ENCODE measurements at regions not wholly inside any gene's neighbourhood (a gene's known extent, or its start where the extent isn't known, plus 50 kb on each side); places are given as distances from the start of the nearest gene placed in this dataset.
"Not testable (repeated sequence)": the region's sequence is repeated elsewhere in the genome, so short reads cannot be mapped to it uniquely, and the experiment has no call there.

- DNase-seq (ENCODE audit: low read depth in 3 of 3), result no peak
Measured at GRCh38 chr7:81478664-81479063, 291.2 kb downstream of the HGF start.

DNA sequence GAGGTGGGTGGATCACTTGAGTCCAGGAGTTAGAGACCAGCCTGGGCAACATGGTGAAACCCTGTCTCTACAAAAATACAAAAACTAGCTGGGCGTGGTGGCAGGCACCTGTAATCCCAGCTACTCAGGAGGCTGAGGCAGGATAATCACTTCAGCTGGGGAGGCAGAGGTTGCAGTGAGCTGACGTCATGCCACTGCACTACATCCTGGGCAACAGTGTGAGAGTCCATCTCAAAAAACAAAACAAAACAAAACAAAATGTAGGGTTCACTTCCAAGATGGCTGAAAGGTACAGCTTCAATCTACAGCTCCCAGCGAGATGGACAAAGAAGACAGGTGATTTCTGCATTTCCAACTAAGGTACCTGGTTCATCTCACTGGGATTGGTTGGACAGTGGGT, 291.6 kb downstream of the HGF start:
- not testable (repeated sequence) for DNase-seq (ENCODE audit: low read depth in 3 of 3)

GRCh38 chr7:81473236-81473635, 296.6 kb downstream of the HGF start:
- no peak for DNase-seq (ENCODE audit: low read depth in 3 of 3)

- no peak for DNase-seq (ENCODE audit: low read depth in 3 of 3)
Measured at GRCh38 chr7:81470724-81471379, 299.0 kb downstream of the HGF start.

- peak in 1 of 3 donors; percentile 0 for DNase-seq (ENCODE audit: low read depth in 3 of 3)
Measured at GRCh38 chr7:81469869-81470723, 299.8 kb downstream of the HGF start.

- DNase-seq (ENCODE audit: low read depth in 3 of 3), result no peak
Measured at GRCh38 chr7:81469153-81469868, 300.5 kb downstream of the HGF start.

DNA sequence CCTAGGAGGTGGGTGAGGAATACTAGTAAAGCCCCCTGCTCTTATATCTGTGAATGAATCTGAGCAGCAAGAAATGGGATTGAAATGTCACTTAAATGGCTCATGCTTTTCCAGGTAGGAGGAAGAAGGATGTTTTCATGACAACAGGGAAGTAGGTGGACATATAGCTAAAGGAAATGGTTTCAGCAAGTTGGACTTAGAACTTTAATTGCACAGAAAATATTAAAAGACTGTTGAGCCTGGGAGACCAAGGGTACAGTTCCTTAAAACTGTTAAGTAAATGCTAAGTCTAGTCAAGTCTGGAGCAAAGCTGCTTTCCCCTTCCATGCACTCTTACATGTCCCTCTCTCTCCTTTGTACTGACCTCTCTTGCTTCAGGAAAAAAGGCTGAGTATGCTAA, 301.3 kb downstream of the HGF start:
- DNase-seq (ENCODE audit: low read depth in 3 of 3), result no peak

DNA sequence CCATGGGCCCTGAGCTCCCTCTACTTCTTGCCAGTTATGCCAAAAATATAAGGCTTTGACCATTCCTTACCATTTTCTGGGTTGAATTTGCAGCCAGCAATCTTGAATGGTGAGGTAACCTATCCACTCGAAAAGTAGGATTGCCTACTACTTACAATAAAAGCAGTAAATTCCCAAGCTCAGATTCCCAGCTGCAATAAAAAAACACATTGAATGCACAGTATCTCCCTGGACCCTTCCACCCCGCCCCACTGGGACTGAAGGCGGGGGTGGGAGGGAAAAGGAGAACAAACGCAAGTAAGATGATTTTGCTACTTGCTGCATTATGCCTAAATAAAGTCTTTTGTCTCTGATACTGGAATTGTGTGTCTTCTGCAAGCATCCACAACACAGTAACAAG, 301.9 kb downstream of the HGF start:
- DNase-seq (ENCODE audit: low read depth in 3 of 3), result no peak

DNA sequence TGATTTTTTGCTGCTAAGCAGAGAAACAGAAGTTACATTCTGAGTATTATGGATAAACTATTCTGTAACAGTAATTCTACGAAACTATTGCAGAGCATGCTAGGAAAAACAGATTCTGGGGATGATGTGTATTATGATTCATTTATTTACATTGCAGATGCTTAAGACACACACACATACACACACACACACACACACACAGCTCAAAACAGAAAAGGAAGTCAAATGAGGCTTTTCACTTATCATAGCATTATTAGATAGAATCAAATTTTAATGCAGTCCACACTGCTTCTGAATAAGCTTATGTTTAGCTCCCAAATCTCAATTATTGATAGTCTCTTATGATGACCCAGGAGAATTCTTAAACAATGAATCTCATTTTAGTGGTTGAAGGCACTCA, 307.2 kb downstream of the HGF start:
- DNase-seq (ENCODE audit: low read depth in 3 of 3), result no peak

DNA sequence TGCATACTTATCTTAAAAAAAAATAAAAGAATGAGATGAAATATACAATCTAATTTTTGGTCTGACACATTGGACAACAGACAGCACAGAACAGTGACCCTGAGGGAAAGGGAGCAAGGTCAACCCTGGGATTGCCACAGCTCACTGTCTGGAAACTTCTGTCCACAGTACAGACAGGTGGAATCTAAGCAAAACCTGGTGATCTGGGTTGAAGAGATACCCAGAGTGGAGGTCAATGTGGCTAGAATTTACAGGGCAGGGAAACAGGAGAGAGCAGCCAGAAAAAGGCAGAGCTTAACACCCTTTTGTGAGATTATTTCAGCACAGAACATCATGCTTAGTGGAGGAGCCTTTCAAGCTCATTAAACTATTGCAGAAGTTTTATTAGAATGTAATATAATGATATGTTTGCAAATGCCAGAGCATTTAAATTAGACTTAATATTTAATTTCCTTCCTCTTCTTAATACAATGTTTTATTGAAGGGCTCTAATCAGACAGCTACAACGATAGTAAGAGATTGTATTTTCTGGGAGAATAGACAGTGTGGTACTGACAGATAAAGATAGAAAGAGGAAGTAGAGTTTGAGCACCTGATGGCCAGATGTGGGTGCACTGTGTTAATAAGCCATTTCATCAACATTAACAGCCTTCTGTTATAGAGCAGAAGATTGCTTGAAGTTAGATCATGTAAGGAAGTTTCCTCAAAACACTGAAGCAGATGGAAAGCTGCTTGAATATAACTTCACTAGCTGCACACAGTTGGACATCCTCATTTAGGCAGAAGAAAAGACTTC, 309.4 kb downstream of the HGF start:
- no peak for DNase-seq (ENCODE audit: low read depth in 3 of 3)

DNA sequence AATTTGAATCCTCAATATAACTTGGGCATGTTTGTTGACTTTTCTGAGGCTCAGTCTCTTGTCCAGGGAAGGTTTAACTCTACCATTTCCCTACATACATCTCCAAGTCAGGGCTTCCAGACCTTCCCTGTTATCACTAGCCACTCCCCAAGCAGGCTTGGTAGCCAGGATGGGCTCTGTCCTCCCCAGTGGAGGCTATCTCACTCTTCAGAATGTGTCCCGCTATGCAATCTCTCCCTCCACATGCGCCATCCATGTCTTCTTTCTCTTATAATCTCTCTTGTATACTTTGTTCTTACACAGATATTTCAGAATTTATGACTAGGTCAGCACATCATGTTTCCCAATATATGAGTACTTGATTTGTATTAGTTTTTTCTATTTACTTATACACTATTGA, 310.4 kb downstream of the HGF start:
- no peak for DNase-seq (ENCODE audit: low read depth in 3 of 3)

DNA sequence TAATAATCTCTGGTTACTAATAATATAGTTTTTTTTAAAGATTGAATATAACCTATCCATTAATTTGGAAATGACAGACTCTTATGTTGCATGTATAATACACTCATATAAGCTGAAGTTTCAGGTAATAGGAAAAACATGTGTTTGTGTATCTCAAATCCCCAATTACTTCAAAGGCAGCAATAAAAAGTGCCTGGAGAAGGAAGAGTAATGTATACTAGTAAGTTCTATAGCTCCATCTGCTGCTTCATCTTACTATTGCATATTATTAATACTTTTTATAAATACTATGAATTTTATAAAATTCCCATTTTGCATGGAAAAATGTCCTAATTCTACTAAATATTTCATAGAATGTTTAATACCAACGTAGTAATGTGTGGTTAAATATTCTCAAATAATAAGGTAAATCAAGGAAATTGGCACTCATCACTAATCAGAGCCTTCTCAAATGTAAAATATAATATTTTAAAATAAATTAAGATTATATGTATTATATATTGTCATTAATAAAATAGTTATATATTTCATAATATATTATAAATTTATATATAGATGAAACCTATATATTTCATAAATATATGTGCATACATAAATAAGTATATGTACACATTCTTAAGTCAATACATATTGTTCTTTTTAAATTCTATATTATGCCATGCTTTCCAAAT, 311.9 kb downstream of the HGF start:
- no peak for DNase-seq (ENCODE audit: low read depth in 3 of 3)

GRCh38 chr7:81453770-81454169, 316.1 kb downstream of the HGF start:
- DNase-seq (ENCODE audit: low read depth in 3 of 3), result not testable (repeated sequence)

GRCh38 chr7:81449105-81449504, 320.7 kb downstream of the HGF start:
- no peak for DNase-seq (ENCODE audit: low read depth in 3 of 3)

DNA sequence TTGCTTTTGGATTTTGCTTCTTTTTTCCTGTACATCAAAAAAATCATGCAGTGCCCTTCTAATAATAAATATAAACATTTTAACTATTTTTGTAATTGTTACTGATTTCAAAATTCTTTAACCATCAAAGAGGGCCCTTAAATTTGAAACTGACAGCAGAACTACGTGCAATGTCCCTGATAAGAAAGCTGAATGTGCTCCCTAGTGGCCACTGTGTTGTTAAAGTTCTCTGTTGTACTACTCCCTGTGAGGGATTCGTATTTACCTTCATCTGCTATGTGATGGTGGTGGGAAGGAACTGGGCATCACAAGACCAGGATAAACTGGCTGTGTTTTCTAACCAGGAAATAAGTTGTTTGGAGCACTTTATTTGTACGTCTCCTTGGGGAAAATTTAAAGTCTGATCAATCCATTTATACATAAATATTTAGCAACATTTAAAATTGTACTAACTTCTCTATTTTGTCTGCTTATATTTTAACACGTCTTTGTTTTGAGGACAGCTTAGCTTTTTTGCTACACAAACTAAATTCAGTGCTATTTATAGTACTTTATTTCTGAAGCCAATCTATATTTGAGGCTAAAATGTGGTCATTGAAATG, 322.4 kb downstream of the HGF start:
- no peak for DNase-seq (ENCODE audit: low read depth in 3 of 3)

DNA sequence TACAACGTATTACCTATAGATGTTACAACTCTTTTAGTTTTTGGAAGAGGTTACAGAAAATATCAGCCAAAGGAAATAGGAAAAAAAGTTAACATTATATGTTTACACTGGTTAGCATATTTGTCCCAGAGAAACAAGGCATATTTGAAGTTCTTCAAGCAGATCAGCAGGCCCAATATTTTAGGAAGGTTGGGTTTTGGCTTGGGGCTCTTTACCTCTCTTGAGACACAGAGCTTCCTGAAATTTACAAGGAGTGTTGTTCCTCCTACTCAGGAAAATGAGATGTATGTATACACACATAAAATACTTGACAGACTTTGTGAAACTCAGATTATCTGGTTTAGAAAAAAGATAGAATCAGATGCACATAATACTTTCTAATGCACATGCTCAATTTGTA, 323.6 kb downstream of the HGF start:
- DNase-seq (ENCODE audit: low read depth in 3 of 3), result no peak

- DNase-seq (ENCODE audit: low read depth in 3 of 3), result no peak
Measured at GRCh38 chr7:81445462-81445861, 324.4 kb downstream of the HGF start.

GRCh38 chr7:81441750-81442149, 328.1 kb downstream of the HGF start:
- no peak for DNase-seq (ENCODE audit: low read depth in 3 of 3)

DNA sequence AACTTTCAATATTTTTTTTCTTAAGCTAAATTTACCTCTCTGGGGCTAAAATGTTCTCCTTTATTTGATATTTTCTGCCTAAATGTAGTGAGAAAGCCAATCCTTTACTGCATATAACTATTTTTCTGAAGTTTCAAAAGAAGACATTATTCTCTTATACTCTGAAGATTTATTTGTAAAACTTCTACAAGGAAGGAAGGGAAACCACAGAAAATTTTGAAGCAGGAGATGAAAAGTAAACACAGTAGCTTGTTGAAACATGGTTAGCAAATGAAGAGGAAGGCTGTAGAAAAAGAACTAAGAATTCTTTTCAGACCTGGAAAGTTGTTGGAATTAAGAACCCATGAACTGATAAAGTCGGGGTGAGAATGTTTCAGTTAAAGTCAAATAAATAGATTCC, 330.3 kb downstream of the HGF start:
- DNase-seq (ENCODE audit: low read depth in 3 of 3), result no peak

GRCh38 chr7:81437160-81437559, 332.7 kb downstream of the HGF start:
- DNase-seq (ENCODE audit: low read depth in 3 of 3), result not testable (repeated sequence)
